ENCODE measurements at regions not wholly inside any gene's neighbourhood (a gene's known extent, or its start where the extent isn't known, plus 50 kb on each side); places are given as distances from the start of the nearest gene placed in this dataset.
"Not testable (repeated sequence)": the region's sequence is repeated elsewhere in the genome, so short reads cannot be mapped to it uniquely, and the experiment has no call there.

DNA sequence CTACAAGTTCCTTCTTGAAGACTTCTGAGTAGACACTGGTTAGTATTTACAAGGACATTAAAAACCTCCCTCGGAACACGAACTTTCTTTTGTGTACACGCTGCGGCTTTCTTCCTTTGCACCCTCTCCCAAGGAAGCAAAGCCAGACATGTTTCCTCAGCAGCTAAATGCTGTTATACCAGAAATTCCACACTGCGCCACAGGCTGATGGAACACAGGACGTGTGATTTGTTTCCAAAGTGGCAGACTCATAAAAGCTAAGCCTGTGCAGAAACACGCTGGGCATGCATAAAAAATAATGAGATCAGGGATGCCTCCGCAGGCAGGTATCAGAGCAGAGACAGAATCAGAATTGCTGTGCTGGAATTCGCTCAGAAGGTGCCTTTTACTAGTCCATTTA is 73.0 kb upstream of the RGPD5 start:
- DNase-seq, result no peak

DNA sequence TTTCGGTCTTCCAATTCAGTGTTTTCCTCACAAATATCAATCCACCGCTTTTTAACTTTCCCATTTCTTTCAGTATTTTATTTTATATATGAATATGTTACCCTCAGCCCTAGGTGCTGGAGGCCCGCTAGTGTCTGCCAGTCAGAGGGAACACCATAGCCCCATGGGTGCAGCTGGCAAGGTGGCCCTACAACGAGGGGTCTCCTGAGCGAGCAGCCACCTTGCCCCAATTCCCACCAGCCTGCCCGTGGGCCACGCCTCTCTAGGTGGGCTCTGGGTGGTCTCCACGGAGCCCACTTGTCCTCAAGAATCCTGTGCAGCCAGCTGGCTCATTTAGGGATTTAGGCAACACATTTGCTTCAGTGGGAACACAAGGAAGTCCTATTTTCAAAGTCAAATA is 72.5 kb upstream of the RGPD5 start:
- DNase-seq, result no peak

- DNase-seq, result no peak
These were observed 72.1 kb upstream of the RGPD5 start for GRCh38 chr2:109722026-109722425.

DNA sequence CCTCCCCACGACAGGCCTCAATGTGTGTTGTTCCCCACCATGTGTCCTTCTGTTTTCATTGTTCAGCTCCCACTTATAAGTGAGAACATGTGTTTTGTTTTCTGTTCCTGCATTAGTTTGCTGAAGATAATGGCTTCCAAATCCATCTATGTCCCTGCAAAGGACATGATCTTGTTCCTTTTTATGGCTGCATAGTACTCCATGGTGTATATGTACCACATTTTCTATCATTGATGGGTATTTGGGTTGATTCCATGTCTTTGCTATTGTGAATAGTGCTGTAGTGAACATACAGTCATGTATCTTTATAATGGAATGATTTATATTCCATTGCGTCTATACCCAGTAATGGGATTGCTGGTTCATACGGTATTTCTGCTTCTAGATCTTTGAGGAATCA is 71.5 kb upstream of the RGPD5 start:
- not testable (repeated sequence) for DNase-seq

- not testable (repeated sequence) for DNase-seq
These were observed 71.0 kb upstream of the RGPD5 start for GRCh38 chr2:109723153-109723552.

DNA sequence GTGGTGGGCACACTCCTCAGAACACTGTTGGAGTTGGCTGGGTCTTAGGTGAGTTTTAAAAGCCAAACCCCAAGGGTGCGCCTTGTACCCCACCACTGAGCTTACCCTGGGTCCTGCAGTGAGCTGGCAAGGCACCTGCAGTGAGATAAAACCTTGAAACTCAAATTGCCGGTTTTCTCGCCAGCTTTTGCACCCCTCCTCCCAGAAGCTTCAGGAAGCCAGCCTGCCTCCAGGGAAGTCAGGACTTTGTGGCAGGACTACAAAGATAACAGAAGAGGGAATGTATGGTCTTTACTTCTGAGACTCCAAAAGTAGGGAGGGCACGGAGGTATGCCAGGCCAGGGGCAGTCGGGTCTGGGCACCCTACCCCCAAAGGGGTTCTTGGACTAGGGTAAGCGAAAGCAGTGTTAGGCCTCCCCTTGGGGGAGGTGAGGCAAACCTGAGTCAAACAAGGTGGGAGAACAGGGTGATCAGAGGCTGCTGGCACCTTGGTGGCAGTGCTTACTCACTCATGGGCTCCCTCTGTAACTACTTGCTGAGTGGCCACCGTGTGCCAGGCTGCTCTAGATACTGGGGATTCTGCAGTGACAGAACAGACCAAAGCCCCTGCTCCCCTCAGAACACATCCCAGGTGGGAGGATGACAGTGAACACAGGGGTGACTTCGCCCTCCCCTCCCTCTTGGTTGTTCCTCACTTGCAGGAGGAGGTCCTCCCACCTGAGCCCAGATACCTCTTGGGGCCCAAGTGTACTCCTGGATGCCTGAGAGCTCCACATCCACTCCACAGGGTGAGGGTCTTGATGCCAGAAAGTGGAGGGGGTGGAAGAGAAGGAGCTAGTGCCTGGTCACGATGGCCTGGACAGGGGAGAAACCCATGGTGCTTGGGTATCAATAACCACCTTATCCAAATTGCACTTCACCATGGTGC is 69.3 kb upstream of the RGPD5 start:
- DNase-seq, result no peak

- DNase-seq, result no peak
These were observed 67.5 kb upstream of the RGPD5 start for GRCh38 chr2:109726379-109727270.

GRCh38 chr2:109727929-109728447 is 66.1 kb upstream of the RGPD5 start:
- no peak for DNase-seq

- DNase-seq, result not testable (repeated sequence)
These were observed 60.4 kb upstream of the RGPD5 start for GRCh38 chr2:109733746-109734145.

DNA sequence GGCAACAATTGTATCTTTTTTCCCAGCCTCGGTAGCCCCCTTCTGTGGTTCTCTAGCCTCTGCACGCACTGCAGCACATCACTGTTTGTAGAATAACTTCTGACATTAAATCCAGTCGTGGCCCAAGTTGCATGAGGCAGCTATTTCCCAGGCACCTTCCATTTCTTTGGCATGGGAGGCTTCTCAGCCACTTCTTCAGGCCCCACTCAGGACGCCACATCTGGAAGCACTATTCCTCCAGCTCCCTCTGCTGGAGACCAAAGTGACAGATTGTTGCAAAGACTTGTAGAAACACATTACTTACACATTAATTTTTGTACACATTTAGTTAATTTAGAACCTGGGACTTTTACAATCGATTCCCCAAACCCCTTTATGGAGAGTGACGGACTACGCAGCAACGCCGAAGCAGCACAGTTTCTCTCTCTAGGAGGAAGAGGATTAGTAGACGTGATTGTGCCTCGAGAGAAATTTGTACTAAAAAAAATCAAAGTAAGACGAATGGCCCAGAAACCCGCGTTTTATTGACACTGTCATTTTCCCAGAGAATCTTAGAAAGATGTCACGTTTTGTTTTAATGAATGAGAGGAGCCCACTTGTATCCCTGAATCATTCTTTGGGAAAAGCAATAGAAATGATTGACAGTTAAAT is 57.8 kb upstream of the RGPD5 start:
- DNase-seq, result peak; percentile 37 to 50
